Stomach (tissue), 8 donors: ENCODE measurements at regions not wholly inside any gene's neighbourhood (a gene's known extent, or its start where the extent isn't known, plus 50 kb on each side); places are given as distances from the start of the nearest gene placed in this dataset.

Experiments
- DNase-seq, 2 donors: peaks; one replicate each; pipeline versions ENCODE4 v3.0.0 to v3.0.0-alpha.2; 2013 to 2019
- H3K27ac ChIP-seq, 5 donors: fragments of 200-600 bp in 4 of 5; sonication (generic) in 4 of 5; one replicate each; pipeline ENCODE4 v1.5.1; 2013 to 2019; ENCODE audit warnings: mild to moderate bottlenecking in 1 of 5, moderate library complexity in 1 of 5
- H3K27me3 ChIP-seq, 3 donors: fragments of 200-600 bp; sonication (generic); one replicate each; pipeline ENCODE4 v1.5.1; 2017 to 2019; ENCODE audit warnings: mixed run types in 1 of 3
- H3K36me3 ChIP-seq, 4 donors: fragments of 200-600 bp; sonication (generic); 1 replicate in 3 of 4; 2 replicates in 1 of 4; pipeline ENCODE4 v1.5.1; 2016 to 2019
- H3K4me1 ChIP-seq, 4 donors: fragments of 200-600 bp; sonication (generic); one replicate each; pipeline ENCODE4 v1.5.1; 2016 to 2019
- H3K4me3 ChIP-seq, 4 donors: fragments of 200-600 bp; sonication (generic) in 3 of 4; one replicate each; pipeline ENCODE4 v1.5.1; 2016 to 2019; ENCODE audit warnings: mild to moderate bottlenecking in 1 of 4
- H3K9me3 ChIP-seq, 4 donors: fragments of 200-600 bp; sonication (generic); one replicate each; pipeline ENCODE4 v1.5.1; 2016 to 2019
- CTCF ChIP-seq, 7 experiments: fragments of 450-650 bp in 4 of 7; fragments of 200-600 bp in 3 of 7; sonication (generic) in 3 of 7; IDR thresholded peaks; one replicate each; pipeline ENCODE4 v1.5.1; 2016 to 2019; ENCODE audit warnings: antibody characterized with exemption in 7 of 7, control low read depth in 2 of 7, mild to moderate bottlenecking in 1 of 7
- EP300 ChIP-seq: sonication (generic); formaldehyde crosslinking; IDR thresholded peaks from one replicate; pipeline ENCODE4 v1.6.1; 2017; ENCODE audit warnings: antibody characterized with exemption
- POLR2A ChIP-seq, 4 donors: fragments of 450-650 bp; IDR thresholded peaks; one replicate each; pipeline ENCODE4 v1.6.1; 2016; ENCODE audit warnings: antibody characterized with exemption in 4 of 4, control low read depth in 2 of 4, mild to moderate bottlenecking in 1 of 4, moderate library complexity in 1 of 4
- POLR2AphosphoS5 ChIP-seq, 3 donors: sonication (generic); formaldehyde crosslinking; IDR thresholded peaks; one replicate each; pipeline ENCODE4 v1.6.1; 2016; ENCODE audit warnings: antibody characterized with exemption in 3 of 3
- WGBS, 5 donors: extraction: QIAGEN DNeasy Blood & Tissue Kit in 3 of 5; methylation state at CpG; one replicate each; pipeline versions ENCODE4 v1.1.5 to v1.1.7; 2013 to 2018; 5-methylcytosine and 5-hydroxymethylcytosine counted together
- intact Hi-C: fragments of 100-400 bp; cut with DNase I; formaldehyde crosslinking; loops from one replicate; pipeline ENCODE4 v1.15.1; 2023; ENCODE audit warnings: low total_unique reads
- donor health status: healthy with polysubstance abuse.
- donor health status: Bipolar disorder and iron deficiency.
- donor health status: healthy.

GRCh38 chr10:8312079-8312478 is 257.6 kb downstream of the GATA3 start:
- H3K36me3 ChIP-seq = no peaks in the 10 kb centered on the region
- 44 to 62% (median 57%) methylated on average over 3 of the region's 3 CpGs for WGBS, 5 donors
- no peak overlapping the region for H3K27ac ChIP-seq
- no peak for DNase-seq
- no peak for TF ChIP-seq CTCF (IDR thresholded peaks at IDR 0.05)
- no peak for TF ChIP-seq POLR2AphosphoS5 (IDR thresholded peaks at IDR 0.05)
- TF ChIP-seq EP300 = no peak
- no peak for TF ChIP-seq POLR2A (IDR thresholded peaks at IDR 0.05)
- intact Hi-C loops = no loop called here
- H3K9me3 ChIP-seq = no peaks in the 10 kb centered on the region
- H3K4me3 ChIP-seq = no peak overlapping the region
- no peaks in the 10 kb centered on the region for H3K27me3 ChIP-seq
- peaks cover 0 to 3% (median 0%) of the 10 kb centered on the region in 4 donors for H3K4me1 ChIP-seq

GRCh38 chr10:8312781-8313180 is 258.3 kb downstream of the GATA3 start:
- no peak overlapping the region for H3K27ac ChIP-seq
- peaks cover 0 to 3% (median 0%) of the 10 kb centered on the region in 4 donors for H3K4me1 ChIP-seq
- no peaks in the 10 kb centered on the region for H3K27me3 ChIP-seq
- intact Hi-C loops = no loop called here
- peak in 1 of 2 donors; percentile 57 for DNase-seq
- no peak overlapping the region for H3K4me3 ChIP-seq
- no peak for TF ChIP-seq CTCF (IDR thresholded peaks at IDR 0.05)
- no peak for TF ChIP-seq EP300
- 58 to 80% (median 63%) methylated on average over 9 of the region's 9 CpGs for WGBS, 5 donors
- H3K9me3 ChIP-seq = no peaks in the 10 kb centered on the region
- H3K36me3 ChIP-seq = no peaks in the 10 kb centered on the region

GRCh38 chr10:8314486-8314885 is 260.0 kb downstream of the GATA3 start:
- H3K4me1 ChIP-seq = peaks cover 0 to 3% (median 0%) of the 10 kb centered on the region in 4 donors

GRCh38 chr10:8315619-8316021 is 261.1 kb downstream of the GATA3 start:
- Histone ChIP-seq H3K27ac (no peak overlapping the region), H3K4me3 (no peak overlapping the region), H3K4me1 (peaks cover 0 to 3% (median 0%) of the 10 kb centered on the region in 4 donors), H3K27me3 (no peaks in the 10 kb centered on the region), H3K9me3 (no peaks in the 10 kb centered on the region), H3K36me3 (no peaks in the 10 kb centered on the region)
- WGBS, 5 donors = 53 to 74% (median 67%) methylated on average over 1 of the region's 1 CpG
- DNase-seq = no peak
- intact Hi-C loops = no loop called here
- TF ChIP-seq EP300 (no peak), CTCF (IDR thresholded peaks at IDR 0.05) (no peak), POLR2A (IDR thresholded peaks at IDR 0.05) (no peak), POLR2AphosphoS5 (IDR thresholded peaks at IDR 0.05) (no peak)

More at GRCh38 chr10:8314486-8314885, 260.0 kb downstream of the GATA3 start:
- WGBS, 5 donors = 89 to 91% (median 90%) methylated on average over 5 of the region's 5 CpGs
- no peak for DNase-seq
- no peak for TF ChIP-seq POLR2AphosphoS5 (IDR thresholded peaks at IDR 0.05)
- no peak for TF ChIP-seq CTCF (IDR thresholded peaks at IDR 0.05)
- no peak for TF ChIP-seq POLR2A (IDR thresholded peaks at IDR 0.05)
- TF ChIP-seq EP300 = no peak
- intact Hi-C loops = no loop called here
- Histone ChIP-seq H3K27me3 (no peaks in the 10 kb centered on the region), H3K27ac (no peak overlapping the region), H3K4me3 (no peak overlapping the region), H3K9me3 (no peaks in the 10 kb centered on the region), H3K36me3 (no peaks in the 10 kb centered on the region)
